Fibroblast of the conjunctiva (primary cell): ENCODE measurements at regions not wholly inside any gene's neighbourhood (a gene's known extent, or its start where the extent isn't known, plus 50 kb on each side); places are given as distances from the start of the nearest gene placed in this dataset.
"Not testable (repeated sequence)": the region's sequence is repeated elsewhere in the genome, so short reads cannot be mapped to it uniquely, and the experiment has no call there.

ENCODE experiments used
- DNase-seq: peaks from one replicate; pipeline ENCODE4 v3.0.0-alpha.2; 2010; ENCODE audit warnings: low read depth

GRCh38 chr2:7852546-7852945 is 829.3 kb upstream of the ID2 start:
- no peak for DNase-seq

GRCh38 chr2:7857904-7858303 is 824.0 kb upstream of the ID2 start:
- no peak for DNase-seq

- DNase-seq, result no peak
These were observed 823.2 kb upstream of the ID2 start for GRCh38 chr2:7858624-7859023.

- no peak for DNase-seq
These were observed 821.2 kb upstream of the ID2 start for GRCh38 chr2:7860693-7861092.

- DNase-seq, result no peak
These were observed 819.8 kb upstream of the ID2 start for GRCh38 chr2:7861910-7862702.

- no peak for DNase-seq
These were observed 815.8 kb upstream of the ID2 start for GRCh38 chr2:7866104-7866503.

GRCh38 chr2:7866825-7867224 is 815.0 kb upstream of the ID2 start:
- no peak for DNase-seq

- DNase-seq, result no peak
These were observed 814.0 kb upstream of the ID2 start for GRCh38 chr2:7867867-7868266.

GRCh38 chr2:7868836-7869235 is 813.0 kb upstream of the ID2 start:
- DNase-seq, result no peak

GRCh38 chr2:7876445-7876844 is 805.4 kb upstream of the ID2 start:
- DNase-seq, result not testable (repeated sequence)

- DNase-seq, result not testable (repeated sequence)
These were observed 803.6 kb upstream of the ID2 start for GRCh38 chr2:7878266-7878665.

- DNase-seq, result no peak
These were observed 802.9 kb upstream of the ID2 start for GRCh38 chr2:7878786-7879482.

- DNase-seq, result no peak
These were observed 802.4 kb upstream of the ID2 start for GRCh38 chr2:7879483-7879835.

- DNase-seq, result no peak
These were observed 801.7 kb upstream of the ID2 start for GRCh38 chr2:7880126-7880525.

GRCh38 chr2:7880566-7880965 is 801.3 kb upstream of the ID2 start:
- DNase-seq, result no peak

GRCh38 chr2:7881063-7881462 is 800.8 kb upstream of the ID2 start:
- no peak for DNase-seq

GRCh38 chr2:7881466-7881865 is 800.4 kb upstream of the ID2 start:
- DNase-seq, result no peak

GRCh38 chr2:7882296-7882695 is 799.6 kb upstream of the ID2 start:
- DNase-seq, result no peak

- no peak for DNase-seq
These were observed 797.5 kb upstream of the ID2 start for GRCh38 chr2:7884338-7884737.

- DNase-seq, result no peak
These were observed 795.2 kb upstream of the ID2 start for GRCh38 chr2:7886666-7887065.

- no peak for DNase-seq
These were observed 794.4 kb upstream of the ID2 start for GRCh38 chr2:7887441-7887840.

- no peak for DNase-seq
These were observed 793.0 kb upstream of the ID2 start for GRCh38 chr2:7888876-7889275.

- DNase-seq, result no peak
These were observed 790.5 kb upstream of the ID2 start for GRCh38 chr2:7891312-7891711.

GRCh38 chr2:7895289-7895688 is 786.6 kb upstream of the ID2 start:
- DNase-seq, result no peak
